Cardiac fibroblast (primary cell): ENCODE measurements at regions not wholly inside any gene's neighbourhood (a gene's known extent, or its start where the extent isn't known, plus 50 kb on each side); places are given as distances from the start of the nearest gene placed in this dataset.
"Not testable (repeated sequence)": the region's sequence is repeated elsewhere in the genome, so short reads cannot be mapped to it uniquely, and the experiment has no call there.

Experiments
- DNase-seq, 2 donors: peaks; one replicate each; pipeline versions ENCODE4 v3.0.0 to v3.0.0-alpha.2; 2010; ENCODE audit warnings: low read depth in 2 of 2
- H3K4me3 ChIP-seq, 2 donors: replicated peaks in 1 of 2; 1 replicate in 1 of 2; 2 replicates in 1 of 2; pipeline ENCODE4 v1.5.1; 2011; ENCODE audit warnings: low read depth in 2 of 2, low read length in 2 of 2, mild to moderate bottlenecking in 2 of 2, moderate library complexity in 1 of 2
- TF ChIP-seq, protein P1 (sequence below): IDR thresholded peaks from one replicate; pipeline ENCODE4 v1.5.1; 2011; ENCODE audit warnings: low read depth, mild to moderate bottlenecking, low read length, inconsistent platforms

DNA sequence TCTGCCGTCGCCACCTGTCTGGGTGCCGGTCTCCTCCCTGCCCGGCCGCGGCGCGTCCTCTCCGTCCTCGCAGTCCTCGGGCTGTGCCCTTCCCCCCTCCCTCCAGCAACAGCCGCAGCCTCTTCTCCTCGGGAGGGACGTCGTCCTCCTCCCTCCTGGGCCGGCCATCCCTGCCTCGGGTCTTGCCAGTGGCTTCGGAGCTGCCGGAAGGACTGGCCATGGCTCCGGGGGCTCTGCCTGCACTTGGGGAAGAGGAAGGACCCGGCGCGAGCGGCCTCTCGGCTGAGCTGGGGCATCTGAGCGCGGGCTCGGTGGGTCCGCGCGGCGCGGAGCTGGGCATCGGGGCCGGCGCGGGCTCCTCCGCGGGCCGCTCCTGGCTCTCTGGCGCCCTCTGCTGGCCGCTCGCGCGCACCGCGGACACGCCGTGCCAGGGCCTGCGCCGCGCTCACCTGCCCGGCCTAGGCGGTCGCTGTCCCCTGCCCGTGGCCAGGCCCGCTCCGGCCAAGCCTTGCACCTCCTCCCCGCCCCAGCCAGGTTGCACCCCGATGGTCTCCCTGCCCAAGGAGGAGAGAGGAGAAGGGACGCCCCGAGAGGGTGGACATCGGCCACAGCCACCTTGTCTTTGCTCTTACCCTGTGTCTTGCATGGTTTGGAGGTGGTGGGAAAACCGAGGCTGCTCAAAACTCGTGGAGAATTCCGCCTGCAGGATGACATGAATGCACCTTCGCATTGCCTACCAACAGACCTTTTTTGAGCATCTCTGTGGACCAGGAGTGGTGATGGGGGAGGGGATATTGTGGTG is 83.9 kb upstream of the FRG2C start:
- peak overlapping the region; percentile 32 to 34 for H3K4me3 ChIP-seq
- DNase-seq, result peak in 1 of 2 donors; percentile 11

DNA sequence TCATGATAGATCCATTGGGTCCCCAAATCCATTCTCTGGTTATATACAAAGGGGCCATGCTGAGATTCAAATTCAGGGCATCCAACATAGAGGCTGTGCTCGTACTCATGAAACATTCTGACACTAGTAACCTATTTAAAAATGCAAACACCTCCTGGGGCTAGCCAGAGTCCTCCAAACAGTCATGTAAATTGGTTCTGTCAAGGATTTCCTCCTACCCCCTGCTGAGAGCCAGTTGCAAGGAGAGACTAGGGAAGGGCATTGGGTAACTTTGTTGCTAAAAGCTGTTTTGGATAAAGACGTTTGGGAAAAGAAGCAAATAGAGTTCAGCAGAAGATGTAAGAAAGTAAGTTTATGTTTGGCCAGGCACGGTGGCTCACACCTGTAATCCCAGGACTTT is 81.6 kb upstream of the FRG2C start:
- not testable (repeated sequence) for DNase-seq, H3K4me3 ChIP-seq

DNA sequence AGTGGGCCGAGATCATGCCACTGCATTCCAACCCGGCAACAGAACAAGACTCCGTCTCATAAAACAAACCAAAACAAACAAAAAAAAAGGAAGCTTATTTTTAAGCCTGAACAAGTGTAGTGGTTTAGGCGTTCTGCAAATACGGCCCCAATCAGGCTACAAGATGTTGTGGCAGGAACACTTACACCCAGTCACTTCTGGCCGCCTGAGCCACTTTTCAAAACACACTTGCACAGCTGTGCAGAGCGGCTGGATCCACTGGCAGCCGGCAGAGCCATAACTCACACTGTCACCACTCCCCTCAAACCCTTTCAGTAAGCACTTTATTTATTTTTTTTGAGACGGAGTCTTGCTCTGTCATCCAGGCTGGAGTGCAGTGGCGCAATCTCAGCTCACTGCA is 81.0 kb upstream of the FRG2C start:
- not testable (repeated sequence) for H3K4me3 ChIP-seq, DNase-seq

DNA sequence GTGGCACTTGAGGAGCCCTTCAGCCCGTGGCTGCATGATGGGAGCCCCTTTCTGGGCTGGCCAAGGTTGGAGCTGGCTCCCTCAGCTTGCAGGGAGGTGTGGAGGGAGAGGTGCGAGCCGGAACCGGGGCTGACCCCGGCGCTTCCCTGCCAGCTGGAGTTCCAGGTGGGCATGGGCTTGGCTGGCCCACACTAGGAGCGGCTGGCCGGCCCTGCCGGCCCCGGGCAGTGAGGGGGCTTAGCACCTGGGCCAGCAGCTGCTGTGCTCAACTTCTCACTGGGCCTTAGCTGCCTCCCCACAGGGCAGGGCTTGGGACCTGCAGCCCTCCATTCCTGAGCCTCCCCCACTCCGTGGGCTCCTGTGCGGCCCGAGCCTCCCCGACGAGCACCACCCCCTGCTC is 76.4 kb upstream of the FRG2C start:
- H3K4me3 ChIP-seq, DNase-seq: not testable (repeated sequence)

DNA sequence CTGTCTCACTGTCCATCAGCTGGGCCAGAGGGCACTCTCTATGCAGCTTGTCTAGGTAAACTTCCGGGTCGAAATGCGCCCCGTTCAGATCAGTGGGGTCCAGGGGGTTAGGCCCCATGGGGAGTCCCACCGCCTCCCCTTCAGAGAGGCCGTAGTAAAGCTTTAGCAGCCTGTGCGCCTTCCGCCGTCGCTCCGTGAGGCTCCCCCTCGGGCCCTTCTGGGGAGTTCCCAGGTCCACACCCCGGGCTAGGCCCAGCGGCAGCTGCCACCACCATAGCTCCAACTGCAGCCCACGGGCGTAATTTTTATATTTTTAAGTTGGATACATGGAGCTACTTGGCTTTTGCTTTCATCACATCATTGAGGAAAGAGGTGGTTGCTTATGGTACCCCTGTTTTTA is 73.7 kb upstream of the FRG2C start:
- DNase-seq, H3K4me3 ChIP-seq: not testable (repeated sequence)

DNA sequence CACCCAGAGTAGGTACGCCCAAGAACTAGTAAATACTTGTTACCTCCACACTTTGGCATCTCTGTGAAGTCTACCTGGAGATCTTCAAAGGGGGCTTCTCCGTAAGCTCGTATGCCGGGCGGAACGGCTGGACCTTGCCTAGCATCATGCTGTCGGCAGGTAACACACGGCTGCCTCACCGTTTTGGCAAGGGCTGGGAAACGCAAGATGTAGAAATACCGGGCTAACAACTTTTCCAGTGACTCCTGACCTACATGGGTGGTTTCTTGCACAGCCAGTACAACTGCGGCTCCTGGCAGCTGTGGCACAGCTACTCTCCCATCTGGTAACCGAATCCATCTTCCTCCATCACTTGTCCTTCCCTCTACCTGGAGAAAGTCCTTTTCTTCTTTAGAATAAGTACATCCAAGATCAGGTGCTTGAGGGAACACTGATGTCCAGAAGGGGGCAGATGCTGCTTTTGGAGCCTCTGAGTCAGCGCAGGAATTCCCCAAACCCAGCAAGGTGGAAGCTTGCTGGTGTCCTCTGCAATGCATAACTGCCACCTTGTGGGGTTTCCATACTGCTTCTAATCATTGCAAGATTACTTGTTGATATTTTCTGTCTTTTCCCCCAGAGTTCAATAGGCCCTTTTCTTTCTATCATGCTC is 59.7 kb upstream of the FRG2C start:
- H3K4me3 ChIP-seq, result not testable (repeated sequence)
- DNase-seq, result peak in 1 of 2 donors; percentile 4

DNA sequence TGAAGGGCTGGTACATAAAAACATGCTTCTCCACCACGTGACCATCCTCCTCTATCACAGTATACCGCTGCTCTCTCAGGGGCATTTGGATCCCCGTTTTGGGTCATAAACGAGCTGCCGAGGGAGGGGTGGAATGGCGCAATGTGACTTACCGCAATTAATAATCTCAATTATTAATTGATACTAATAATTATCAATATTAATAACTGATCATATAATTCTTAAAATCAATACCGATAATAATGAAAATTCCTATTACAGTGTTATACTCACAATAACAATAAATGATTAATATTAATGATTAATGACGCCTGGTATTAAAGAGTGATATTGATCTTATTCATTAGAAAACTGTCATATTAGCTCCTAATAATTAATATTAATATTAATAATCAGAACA is 56.1 kb upstream of the FRG2C start:
- DNase-seq, H3K4me3 ChIP-seq: not testable (repeated sequence)

DNA sequence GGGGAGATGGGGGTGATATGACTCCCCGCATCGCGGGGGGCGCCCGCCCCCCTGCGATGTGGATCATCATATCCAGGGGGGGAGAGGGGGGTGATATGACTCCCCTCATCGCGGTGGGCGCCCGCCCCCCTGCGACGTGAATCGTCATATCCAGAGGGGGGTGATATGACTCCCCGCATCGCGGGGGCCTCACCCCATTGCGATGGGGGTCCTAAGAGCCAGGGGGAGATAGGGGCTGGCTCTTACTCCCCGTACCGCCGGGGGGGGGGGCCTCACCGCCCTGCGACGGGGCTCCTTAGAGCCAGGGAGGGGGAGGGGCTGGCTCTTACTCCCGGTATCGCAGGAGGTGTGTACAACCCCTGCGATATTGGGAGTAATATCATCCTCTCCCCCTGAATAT is 54.5 kb upstream of the FRG2C start:
- not testable (repeated sequence) for H3K4me3 ChIP-seq, DNase-seq

DNA sequence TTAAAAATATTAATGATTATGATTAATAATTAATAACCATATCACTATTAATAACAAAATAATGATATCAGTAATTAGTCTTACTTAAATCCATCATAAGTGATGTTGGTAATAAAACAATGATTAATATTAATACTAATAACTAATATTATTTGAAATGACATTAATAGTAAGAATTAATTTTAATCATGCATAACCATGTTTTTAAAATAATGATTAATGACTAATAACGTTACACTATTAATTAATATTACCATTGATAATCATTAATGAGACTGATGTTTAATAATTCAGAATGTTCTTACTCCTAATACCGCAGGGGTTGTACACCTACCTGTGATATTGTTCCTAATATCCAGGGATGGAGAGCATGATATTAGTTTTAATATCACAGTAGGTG is 53.4 kb upstream of the FRG2C start:
- TF ChIP-seq, protein P1, sequence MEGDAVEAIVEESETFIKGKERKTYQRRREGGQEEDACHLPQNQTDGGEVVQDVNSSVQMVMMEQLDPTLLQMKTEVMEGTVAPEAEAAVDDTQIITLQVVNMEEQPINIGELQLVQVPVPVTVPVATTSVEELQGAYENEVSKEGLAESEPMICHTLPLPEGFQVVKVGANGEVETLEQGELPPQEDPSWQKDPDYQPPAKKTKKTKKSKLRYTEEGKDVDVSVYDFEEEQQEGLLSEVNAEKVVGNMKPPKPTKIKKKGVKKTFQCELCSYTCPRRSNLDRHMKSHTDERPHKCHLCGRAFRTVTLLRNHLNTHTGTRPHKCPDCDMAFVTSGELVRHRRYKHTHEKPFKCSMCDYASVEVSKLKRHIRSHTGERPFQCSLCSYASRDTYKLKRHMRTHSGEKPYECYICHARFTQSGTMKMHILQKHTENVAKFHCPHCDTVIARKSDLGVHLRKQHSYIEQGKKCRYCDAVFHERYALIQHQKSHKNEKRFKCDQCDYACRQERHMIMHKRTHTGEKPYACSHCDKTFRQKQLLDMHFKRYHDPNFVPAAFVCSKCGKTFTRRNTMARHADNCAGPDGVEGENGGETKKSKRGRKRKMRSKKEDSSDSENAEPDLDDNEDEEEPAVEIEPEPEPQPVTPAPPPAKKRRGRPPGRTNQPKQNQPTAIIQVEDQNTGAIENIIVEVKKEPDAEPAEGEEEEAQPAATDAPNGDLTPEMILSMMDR, result no peak

DNA sequence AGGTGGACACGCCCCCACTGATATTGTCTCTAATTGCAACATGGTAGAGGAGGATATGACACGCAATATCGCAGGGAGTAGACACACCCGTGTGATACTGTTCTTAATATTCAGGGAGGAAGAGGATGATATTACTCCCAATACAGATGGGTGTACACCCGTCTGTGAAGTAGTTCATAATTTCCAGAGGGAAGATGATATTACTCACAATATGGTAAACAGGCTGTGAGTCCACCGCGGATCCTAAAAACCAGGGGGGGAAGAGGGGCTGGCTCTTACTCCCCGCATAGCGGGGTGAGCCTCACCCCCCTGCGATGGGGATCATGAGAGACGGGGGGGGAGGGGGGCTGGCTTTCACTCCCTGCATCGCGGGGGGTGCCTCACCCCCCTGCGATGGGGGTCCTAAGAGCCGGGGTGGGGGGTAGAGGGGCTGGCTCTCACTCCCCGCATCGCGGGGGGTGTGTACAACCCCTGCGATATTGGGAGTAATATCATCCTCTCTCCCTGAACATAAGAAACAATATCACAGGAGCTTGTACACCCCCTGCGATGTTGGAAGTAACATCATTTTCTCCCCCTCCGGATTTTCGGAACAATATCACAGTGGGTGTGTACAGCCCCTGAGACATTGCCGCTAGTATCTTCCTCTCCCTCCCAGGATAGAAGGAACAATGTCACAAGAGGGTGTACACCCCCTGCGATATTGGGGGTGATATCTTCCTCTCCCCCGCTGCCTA is 52.2 kb upstream of the FRG2C start:
- not testable (repeated sequence) for DNase-seq

More for the DNA sequence above, 53.4 kb upstream of the FRG2C start:
- H3K4me3 ChIP-seq, result no peak overlapping the region
- no peak for DNase-seq

More for the DNA sequence above, 52.2 kb upstream of the FRG2C start:
- not testable (repeated sequence) for H3K4me3 ChIP-seq
